GM19468 (cell line): ENCODE measurements at regions not wholly inside any gene's neighbourhood (a gene's known extent, or its start where the extent isn't known, plus 50 kb on each side); places are given as distances from the start of the nearest gene placed in this dataset.

Experiments used
- ATAC-seq: cut with Tn5 transposase; IDR thresholded peaks from one replicate; pipeline ENCODE4 v1.9.1; 2021; ENCODE audit warnings: mild to moderate bottlenecking, moderate library complexity, moderate number of reproducible peaks; ENCODE audit not compliant: unreplicated experiment; ENCODE audit errors: extremely low read depth

DNA sequence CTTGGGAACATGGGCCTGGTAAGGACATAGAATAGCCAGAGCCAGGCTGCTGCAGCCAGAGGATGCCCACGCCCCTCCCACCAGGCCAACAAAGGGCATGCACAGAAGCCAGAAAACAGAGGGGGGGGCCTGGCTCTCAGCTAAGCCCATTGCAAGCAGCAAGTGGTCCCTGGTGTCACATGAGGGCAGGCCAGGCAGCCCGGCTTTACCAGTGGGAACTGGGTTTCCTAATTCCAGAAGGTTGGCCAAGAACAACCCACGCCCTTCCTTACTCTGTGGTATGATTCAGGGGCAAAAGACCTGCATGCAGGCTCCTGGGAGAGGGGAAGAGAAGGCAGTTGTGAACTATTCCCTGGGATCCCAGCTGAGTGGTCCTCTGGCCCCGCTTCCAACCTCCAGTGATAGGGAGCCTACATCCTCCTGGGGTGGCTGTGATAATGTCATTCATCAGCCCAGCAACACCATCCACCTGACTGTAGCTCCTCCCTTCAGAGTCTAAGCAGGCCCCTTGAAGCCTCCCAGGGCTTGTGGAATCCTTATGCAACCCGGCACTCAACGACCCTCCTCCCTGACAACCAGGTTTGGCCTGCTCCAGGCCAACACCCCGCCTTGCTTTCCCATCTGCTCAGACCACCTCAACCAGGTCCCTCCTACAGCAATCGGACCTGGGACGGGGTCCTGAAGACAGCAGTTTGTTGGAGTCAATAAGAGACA is 62.1 kb upstream of the LMO1 start:
- ATAC-seq = no peak

DNA sequence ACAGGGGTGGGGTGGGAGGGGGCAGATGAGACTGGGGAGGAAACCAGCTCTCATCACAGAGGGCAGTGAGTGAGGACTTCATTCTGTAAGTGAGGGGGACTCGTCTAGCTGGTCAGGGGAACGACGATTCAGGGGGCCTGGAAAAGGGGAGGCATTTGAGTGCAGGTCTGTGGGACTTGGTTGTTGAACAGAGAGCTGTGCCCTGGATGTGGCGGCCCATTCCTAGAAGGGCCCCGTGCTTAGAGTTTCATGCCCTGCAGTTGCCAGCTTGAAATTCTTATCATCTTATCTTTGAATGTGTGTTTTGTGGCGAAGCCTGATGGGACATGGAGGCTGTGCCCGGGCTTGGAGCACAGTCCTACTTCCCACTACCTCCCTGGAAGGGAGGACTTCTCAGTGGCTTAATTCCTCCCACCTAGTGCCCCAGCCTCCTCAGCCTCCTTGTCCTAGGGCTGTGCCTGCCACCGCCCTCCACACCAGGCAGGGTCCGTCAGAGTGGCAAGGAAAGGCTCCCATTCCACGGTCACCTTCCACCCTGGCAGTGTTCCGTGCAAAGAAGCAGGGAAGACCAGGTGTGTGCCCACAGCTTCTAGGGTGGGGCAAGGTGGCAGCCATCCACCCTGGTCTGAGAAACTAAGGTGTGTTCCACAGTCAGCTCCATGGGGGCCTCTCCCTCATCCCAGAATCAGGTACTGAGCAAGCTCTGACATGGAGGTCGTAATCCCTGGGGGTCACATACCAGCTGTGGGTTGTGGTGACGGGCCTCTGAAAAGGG is 59.7 kb upstream of the LMO1 start:
- no peak for ATAC-seq

DNA sequence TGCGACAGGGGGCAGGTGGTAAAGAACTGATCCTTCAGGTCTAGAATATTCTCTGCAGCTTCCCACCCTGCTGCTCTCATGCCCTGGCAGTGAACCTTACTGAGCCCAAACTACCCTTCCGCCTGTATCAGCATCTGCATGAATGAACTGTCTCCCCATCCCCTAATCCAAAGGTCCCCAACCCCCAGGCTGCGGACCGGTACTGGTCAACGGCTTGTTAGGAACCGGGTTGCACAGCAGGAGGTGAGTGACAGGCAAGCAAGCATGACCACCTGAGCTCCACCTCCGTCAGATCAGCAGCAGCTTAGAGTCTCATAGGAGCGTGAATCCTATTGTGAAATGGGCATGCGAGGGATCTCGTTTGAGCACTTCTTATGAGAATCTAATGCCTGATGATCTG is 58.2 kb upstream of the LMO1 start:
- ATAC-seq = no peak

DNA sequence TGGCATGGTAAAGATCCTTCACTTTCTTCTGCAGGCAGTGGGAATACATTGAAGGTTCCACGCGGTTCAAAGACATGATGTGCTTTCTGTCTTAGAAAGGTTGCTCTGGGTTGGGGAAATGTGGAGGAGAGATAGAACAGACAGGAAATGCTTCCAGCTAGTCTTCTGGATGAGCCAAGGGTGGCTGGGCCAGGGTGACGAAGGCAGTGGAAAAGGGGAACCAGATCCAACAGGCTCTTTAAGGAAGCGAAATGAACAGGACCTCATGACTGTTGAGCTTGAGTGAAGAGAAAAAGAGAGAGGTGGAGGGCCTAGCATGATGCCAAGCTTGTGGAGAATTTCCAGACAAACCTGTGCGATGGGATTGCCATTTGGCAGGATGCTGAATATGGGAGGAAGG is 56.4 kb upstream of the LMO1 start:
- ATAC-seq = no peak

DNA sequence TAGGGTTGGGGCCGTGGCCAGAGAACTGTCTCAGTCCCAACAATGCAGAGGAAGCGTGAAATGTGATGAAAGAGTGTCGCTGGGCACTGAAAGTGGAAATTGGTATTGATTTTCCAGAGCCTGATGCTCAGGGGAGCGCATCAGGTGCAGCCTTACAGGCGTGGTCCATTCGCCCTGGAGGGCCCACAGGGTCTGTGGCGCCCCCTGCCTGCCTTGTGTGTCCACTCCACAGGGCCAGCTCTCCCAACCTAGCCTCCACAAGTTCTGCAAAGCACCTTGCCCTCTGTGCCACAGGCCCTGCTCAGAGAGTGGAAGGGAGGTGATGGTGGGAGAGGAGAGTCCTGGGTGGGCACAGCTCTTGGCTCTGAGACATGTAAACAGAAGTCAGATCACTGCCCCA is 54.9 kb upstream of the LMO1 start:
- no peak for ATAC-seq

DNA sequence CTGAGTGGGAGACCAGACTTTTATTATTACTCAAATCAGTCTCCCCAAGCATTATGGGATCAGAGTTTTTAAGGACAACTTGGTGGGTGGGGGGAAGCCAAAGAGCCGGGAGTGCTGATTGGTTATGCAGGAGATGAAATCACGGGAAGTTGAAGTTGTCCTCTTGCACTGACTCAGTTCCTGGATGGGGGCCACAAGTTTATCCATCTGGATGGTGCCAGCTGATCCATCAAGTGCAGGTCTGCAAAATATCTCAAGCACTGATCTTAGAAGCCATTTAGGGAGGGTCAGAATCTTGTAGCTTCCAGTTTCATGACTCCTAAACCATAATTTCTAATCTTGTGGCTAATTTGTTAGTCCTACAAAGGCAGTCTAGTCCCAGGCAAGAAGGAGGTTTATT is 53.5 kb upstream of the LMO1 start:
- ATAC-seq = no peak

DNA sequence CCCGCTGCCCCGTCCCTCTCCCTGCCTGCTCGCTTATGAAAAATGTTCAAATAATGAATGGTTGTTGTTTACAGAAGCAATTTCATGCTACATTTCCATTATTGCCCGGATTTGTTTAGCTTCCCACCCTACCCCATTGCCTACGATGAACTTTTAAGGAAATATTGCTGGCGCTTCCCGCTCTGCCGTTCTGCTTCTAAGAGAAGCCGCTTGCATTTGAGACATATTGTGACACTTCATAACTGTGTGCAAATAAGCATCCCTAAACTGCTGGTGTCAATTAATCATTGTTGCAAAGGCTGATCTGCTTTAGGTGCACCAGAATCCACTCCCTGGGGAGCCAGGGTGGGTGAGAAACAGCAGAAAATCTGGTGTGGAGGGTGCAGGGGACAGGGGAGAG is 52.3 kb upstream of the LMO1 start:
- ATAC-seq = no peak

DNA sequence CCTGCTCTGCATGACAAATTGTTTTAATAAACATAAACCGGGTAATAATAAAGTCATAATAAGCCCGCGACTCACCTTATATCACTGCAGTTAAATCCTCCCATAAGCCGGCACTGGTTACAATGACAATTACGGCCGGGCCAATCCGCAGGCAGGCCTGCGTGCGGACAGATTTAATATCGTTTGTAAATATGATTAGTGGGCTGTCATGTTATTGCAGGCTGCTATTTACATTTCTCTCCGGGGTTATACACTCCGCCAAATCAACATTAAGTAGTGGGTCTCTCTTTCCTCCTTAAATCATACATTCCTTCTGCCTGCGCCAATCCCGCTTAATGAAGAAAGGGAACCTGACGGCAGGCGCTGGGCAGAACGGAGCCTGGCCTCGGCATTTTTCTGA is 51.8 kb upstream of the LMO1 start:
- ATAC-seq = no peak

DNA sequence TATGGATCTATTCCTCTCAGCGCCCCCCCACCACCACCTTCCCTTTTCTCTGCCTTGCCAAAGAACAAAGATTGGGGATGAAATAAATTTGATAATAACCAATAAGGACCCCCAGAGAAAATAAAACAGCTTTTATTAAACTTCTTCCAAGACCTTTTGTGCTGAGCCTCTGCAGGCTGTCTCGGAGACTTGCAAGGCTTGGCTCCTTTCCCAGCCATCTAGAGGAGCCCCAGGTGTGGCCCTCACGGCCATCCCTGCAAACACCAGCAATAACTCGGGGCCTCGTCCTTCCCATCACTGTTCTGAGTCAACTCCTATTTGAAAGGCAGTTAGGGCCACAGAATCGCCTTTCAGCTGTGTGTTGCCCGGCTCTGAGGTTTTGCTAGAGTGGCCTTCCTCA is 51.2 kb upstream of the LMO1 start:
- ATAC-seq = no peak

DNA sequence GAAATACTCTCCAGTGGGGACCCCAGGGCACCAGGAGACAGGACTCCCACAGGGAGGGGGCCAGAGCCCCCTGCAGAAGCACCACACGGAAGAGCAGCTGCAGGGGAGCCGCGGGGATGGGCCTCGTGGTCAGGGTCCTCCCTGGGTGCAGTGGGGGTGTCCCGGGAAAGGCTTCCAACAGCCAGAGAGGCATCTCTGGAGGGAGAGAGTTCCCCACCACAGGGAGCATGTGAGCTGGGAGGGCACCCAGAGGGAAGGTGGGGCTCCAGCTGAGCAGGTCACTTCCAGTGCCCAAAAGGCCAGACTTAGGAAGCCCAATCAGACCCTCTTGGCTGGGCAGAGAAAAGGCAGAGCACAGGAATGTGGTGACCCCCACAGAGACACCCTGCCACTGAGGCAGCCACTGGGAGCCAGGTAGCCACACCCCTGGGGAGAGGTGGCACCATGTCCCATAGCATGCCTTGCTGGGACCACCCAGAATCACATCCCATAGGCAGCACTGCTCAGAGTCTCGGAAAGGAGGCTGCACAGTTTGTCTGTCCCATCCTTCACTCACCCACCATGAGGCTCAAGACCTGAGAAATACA is 49.9 kb upstream of the LMO1 start:
- ATAC-seq = no peak
